H9 (cell line): ENCODE measurements at regions not wholly inside any gene's neighbourhood (a gene's known extent, or its start where the extent isn't known, plus 50 kb on each side); places are given as distances from the start of the nearest gene placed in this dataset.

Experiments
- DNase-seq: peaks from one replicate; pipeline ENCODE4 v3.0.0-alpha.2; 2017
- H2AFZ ChIP-seq: one replicate; pipeline ENCODE4 v1.6.1; 2013; ENCODE audit warnings: mild to moderate bottlenecking, low read length, control low read depth, moderate library complexity
- H2AK5ac ChIP-seq: 2 replicates; pipeline ENCODE4 v1.6.1; 2013; ENCODE audit warnings: low read length, control low read depth, mixed read lengths; ENCODE audit not compliant: insufficient read length
- H2BK120ac ChIP-seq: one replicate; pipeline ENCODE4 v1.6.1; 2013; ENCODE audit warnings: low read depth, mild to moderate bottlenecking, low read length, control low read depth, inconsistent platforms; ENCODE audit not compliant: poor library complexity, severe bottlenecking
- H2BK12ac ChIP-seq: 2 replicates; pipeline ENCODE4 v1.6.1; 2013; ENCODE audit warnings: low read length, control low read depth, mixed read lengths, low read depth; ENCODE audit not compliant: insufficient read length
- H2BK15ac ChIP-seq: 2 replicates; pipeline ENCODE4 v1.6.1; 2013; ENCODE audit warnings: low read depth, low read length, control low read depth
- H2BK20ac ChIP-seq: one replicate; pipeline ENCODE4 v1.6.1; 2013; ENCODE audit warnings: low read depth, mild to moderate bottlenecking, low read length, control low read depth, inconsistent platforms; ENCODE audit not compliant: poor library complexity, severe bottlenecking
- H2BK5ac ChIP-seq: 2 replicates; pipeline ENCODE4 v1.6.1; 2013; ENCODE audit warnings: low read length, control low read depth, mixed read lengths; ENCODE audit not compliant: insufficient read length
- H3K14ac ChIP-seq: 2 replicates; pipeline ENCODE4 v1.6.1; 2013; ENCODE audit warnings: low read length, control low read depth; ENCODE audit not compliant: insufficient read depth
- H3K18ac ChIP-seq: 2 replicates; pipeline ENCODE4 v1.6.1; 2013; ENCODE audit warnings: low read depth, mild to moderate bottlenecking, mixed read lengths, low read length, control low read depth; ENCODE audit not compliant: insufficient read length
- H3K23ac ChIP-seq: 2 replicates; pipeline ENCODE4 v1.6.1; 2013; ENCODE audit warnings: low read length, control low read depth, mixed read lengths, low read depth; ENCODE audit not compliant: insufficient read length
- H3K23me2 ChIP-seq: 2 replicates; pipeline ENCODE4 v1.6.1; 2013; ENCODE audit warnings: low read depth, mild to moderate bottlenecking, mixed read lengths, low read length, control low read depth; ENCODE audit not compliant: insufficient read length, poor library complexity, severe bottlenecking
- H3K27ac ChIP-seq: 2 replicates; pipeline ENCODE4 v1.5.1; 2013; ENCODE audit warnings: low read length, control low read depth, mixed read lengths, low read depth; ENCODE audit not compliant: insufficient read length
- H3K27me3 ChIP-seq: 2 replicates; pipeline ENCODE4 v1.6.1; 2013; ENCODE audit warnings: low read length, control low read depth, inconsistent platforms; ENCODE audit not compliant: insufficient read depth
- H3K4ac ChIP-seq: 2 replicates; pipeline ENCODE4 v1.6.1; 2013; ENCODE audit warnings: low read depth, mild to moderate bottlenecking, control low read depth, inconsistent platforms, low read length, moderate library complexity
- H3K4me1 ChIP-seq: 2 replicates; pipeline ENCODE4 v1.6.1; 2013; ENCODE audit warnings: low read length, control low read depth, inconsistent platforms; ENCODE audit not compliant: insufficient read depth
- H3K4me2 ChIP-seq: 2 replicates; pipeline ENCODE4 v1.6.1; 2013; ENCODE audit warnings: low read length, control low read depth, mixed read lengths; ENCODE audit not compliant: insufficient read length, insufficient read depth
- H3K56ac ChIP-seq: 2 replicates; pipeline ENCODE4 v1.6.1; 2013; ENCODE audit warnings: low read depth, mild to moderate bottlenecking, mixed read lengths, low read length, control low read depth; ENCODE audit not compliant: insufficient read length
- H3K79me1 ChIP-seq: 2 replicates; pipeline ENCODE4 v1.6.1; 2013; ENCODE audit warnings: low read depth, mild to moderate bottlenecking, moderate library complexity, low read length, control low read depth, inconsistent platforms; ENCODE audit not compliant: insufficient read depth, poor library complexity, severe bottlenecking
- H3K79me2 ChIP-seq: 2 replicates; pipeline ENCODE4 v1.6.1; 2013; ENCODE audit warnings: low read length, control low read depth, inconsistent platforms; ENCODE audit not compliant: insufficient read depth
- H3K9ac ChIP-seq: 2 replicates; pipeline ENCODE4 v1.6.1; 2013; ENCODE audit warnings: low read length, control low read depth, mixed read lengths; ENCODE audit not compliant: insufficient read length; ENCODE audit errors: extremely low read depth
- H3K9me3 ChIP-seq: one replicate; pipeline ENCODE4 v1.6.1; 2013; ENCODE audit warnings: low read depth, low read length, inconsistent platforms; ENCODE audit not compliant: control insufficient read depth
- H3T11ph ChIP-seq: one replicate; pipeline ENCODE4 v1.6.1; 2013; ENCODE audit warnings: mild to moderate bottlenecking, low read length, control low read depth, inconsistent platforms
- H4K20me1 ChIP-seq: one replicate; pipeline ENCODE4 v1.6.1; 2013; ENCODE audit not compliant: control insufficient read depth, insufficient read length, insufficient read depth
- H4K5ac ChIP-seq: 2 replicates; pipeline ENCODE4 v1.6.1; 2013; ENCODE audit warnings: low read depth, mild to moderate bottlenecking, mixed read lengths, low read length, control low read depth; ENCODE audit not compliant: insufficient read length
- H4K8ac ChIP-seq: replicated peaks from 2 replicates; pipeline ENCODE4 v1.6.1; 2013; ENCODE audit warnings: low read length, control low read depth, mixed read lengths, low read depth; ENCODE audit not compliant: insufficient read length
- H4K91ac ChIP-seq: 2 replicates; pipeline ENCODE4 v1.6.1; 2013; ENCODE audit warnings: low read depth, mild to moderate bottlenecking, moderate library complexity, mixed read lengths, low read length, control low read depth; ENCODE audit not compliant: insufficient read length
- H3K27ac Mint-ChIP-seq, 3 experiments: 2 replicates in 2 of 3; 3 replicates in 1 of 3; pipeline ENCODE4 v1.8.0; 2020 to 2021; ENCODE audit warnings: mixed read lengths in 3 of 3, mild to moderate bottlenecking in 1 of 3, moderate library complexity in 1 of 3
- H3K27me3 Mint-ChIP-seq: 2 replicates; pipeline ENCODE4 v1.8.0; 2021; ENCODE audit warnings: low read depth, mild to moderate bottlenecking, moderate library complexity, mixed read lengths
- H3K36me3 Mint-ChIP-seq, 3 experiments: 2 replicates in 2 of 3; 3 replicates in 1 of 3; pipeline ENCODE4 v1.8.0; 2020 to 2021; ENCODE audit warnings: low read depth in 3 of 3, mixed read lengths in 3 of 3; ENCODE audit not compliant: insufficient read depth in 1 of 3
- H3K4me1 Mint-ChIP-seq, 2 experiments: 2 replicates each; pipeline ENCODE4 v1.8.0; 2020; ENCODE audit warnings: mixed read lengths in 2 of 2
- H3K4me3 Mint-ChIP-seq, 2 experiments: 2 replicates in 1 of 2; 3 replicates in 1 of 2; pipeline ENCODE4 v1.8.0; 2020 to 2021; ENCODE audit warnings: mild to moderate bottlenecking in 2 of 2, mixed read lengths in 2 of 2, moderate library complexity in 1 of 2
- H3K9me3 Mint-ChIP-seq, 2 experiments: 2 replicates in 1 of 2; 3 replicates in 1 of 2; pipeline ENCODE4 v1.8.0; 2020; ENCODE audit warnings: mild to moderate bottlenecking in 2 of 2, mixed read lengths in 2 of 2, moderate library complexity in 1 of 2
- CTCF ChIP-seq: fragments of 200-600 bp; sonication (generic); conservative IDR thresholded peaks from 3 replicates; pipeline ENCODE4 v1.8.0; 2021; ENCODE audit warnings: antibody characterized with exemption, mild to moderate bottlenecking
- WGBS: extraction: QIAGEN DNeasy Blood & Tissue Kit; methylation state at CpG from one replicate; pipeline ENCODE4 v1.1.7; 2013; ENCODE audit warnings: missing lambda C conversion rate, low lambda C conversion rate, mixed read lengths; ENCODE audit not compliant: insufficient read length; ENCODE audit errors: extremely low coverage; 5-methylcytosine and 5-hydroxymethylcytosine counted together

- Histone ChIP-seq H2AK5ac (no peak overlapping the region), H2BK5ac (no peak overlapping the region), H2AFZ (no peak overlapping the region), H3K27ac (no peak overlapping the region), H3K14ac (no peak overlapping the region), H2BK120ac (no peak overlapping the region), H2BK12ac (no peak overlapping the region), H3K9me3 (no peaks in the 10 kb centered on the region), H4K5ac (no peak overlapping the region), H3K4me1 (no peaks in the 10 kb centered on the region), H3K79me2 (no peaks in the 10 kb centered on the region), H4K8ac (no peak overlapping the region), H3K56ac (no peak overlapping the region), H3T11ph (no peak overlapping the region), H3K18ac (no peak overlapping the region), H3K79me1 (no peaks in the 10 kb centered on the region), H3K9ac (no peak overlapping the region), H3K23me2 (no peaks in the 10 kb centered on the region), H3K4me2 (no peak overlapping the region), H4K20me1 (no peaks in the 10 kb centered on the region), H3K23ac (no peak overlapping the region), H2BK20ac (no peak overlapping the region), H3K27me3 (no peaks in the 10 kb centered on the region), H2BK15ac (no peak overlapping the region), H4K91ac (no peak overlapping the region), H3K4ac (no peak overlapping the region)
- no peak for DNase-seq
- peaks cover under 1 to 5% of the 10 kb centered on the region in 2 experiments; a peak in 3 of 5 replicates for H3K9me3 Mint-ChIP-seq
- no peak for TF ChIP-seq CTCF
- no peak overlapping the region for H3K4me3 Mint-ChIP-seq
- H3K36me3 Mint-ChIP-seq: peaks cover 0 to 3% (median under 1%) of the 10 kb centered on the region in 3 experiments; a peak in 3 of 7 replicates
- H3K4me1 Mint-ChIP-seq: peaks cover 2 to 11% of the 10 kb centered on the region in 2 experiments
- no peaks in the 10 kb centered on the region for H3K27me3 Mint-ChIP-seq
- no CpG with 5 or more reads among the region's 3 CpGs for WGBS
- no peak overlapping the region for H3K27ac Mint-ChIP-seq
Measured at GRCh38 chr6:155604991-155605390, 149.4 kb upstream of the NOX3 start.
